ENCODE measurements at regions not wholly inside any gene's neighbourhood (a gene's known extent, or its start where the extent isn't known, plus 50 kb on each side); places are given as distances from the start of the nearest gene placed in this dataset.

- DNase-seq (no peak), ATAC-seq (no peak)
- intact Hi-C loops (cut with micrococcal nuclease) = no loop called here
Measured at GRCh38 chr3:76879959-76880358, 159.9 kb upstream of the ROBO2 start.

DNA sequence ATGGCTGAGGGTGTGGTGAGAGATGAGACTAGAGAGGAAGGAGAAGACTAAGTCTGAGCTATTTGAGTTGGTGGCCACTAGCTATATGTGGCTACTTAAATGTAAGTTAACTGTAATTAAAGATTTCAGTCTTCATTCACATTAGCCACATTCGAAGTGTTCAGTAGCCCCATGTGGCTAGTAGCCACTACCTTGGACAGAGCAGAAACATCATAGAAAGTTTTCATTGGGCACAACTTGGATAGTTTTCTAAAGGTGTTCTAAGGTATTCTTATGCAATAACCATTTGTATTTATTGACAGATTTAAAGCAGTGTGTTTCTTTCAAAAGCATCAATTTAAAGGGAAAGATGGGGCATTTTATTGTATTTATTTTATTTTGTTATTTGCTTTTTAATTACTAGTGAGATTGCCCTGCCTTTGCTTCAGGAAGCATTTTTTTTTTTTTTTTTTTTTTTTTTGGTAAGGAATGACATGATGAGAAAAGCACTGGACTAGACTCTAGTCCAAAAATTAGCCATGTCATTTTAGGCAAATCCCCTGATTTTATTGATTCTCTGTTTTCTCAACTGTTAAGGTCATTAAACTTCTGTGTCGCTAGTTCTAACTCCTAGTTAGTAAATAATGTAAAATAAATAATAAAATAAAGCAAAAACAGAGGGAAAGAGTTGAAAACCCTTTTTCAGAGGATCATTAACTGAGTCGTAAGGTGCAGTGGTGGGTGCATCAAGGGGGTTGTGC is 153.0 kb upstream of the ROBO2 start:
- intact Hi-C loops (cut with micrococcal nuclease) = no loop called here
- ATAC-seq (no peak), DNase-seq (no peak)

GRCh38 chr3:76888856-76889255 is 151.0 kb upstream of the ROBO2 start:
- intact Hi-C loops (cut with micrococcal nuclease) = no loop called here
- ATAC-seq = no peak
- DNase-seq = no peak

GRCh38 chr3:76889911-76890310 is 150.0 kb upstream of the ROBO2 start:
- ATAC-seq = no peak
- DNase-seq = no peak
- intact Hi-C loops (cut with micrococcal nuclease) = no loop called here

DNA sequence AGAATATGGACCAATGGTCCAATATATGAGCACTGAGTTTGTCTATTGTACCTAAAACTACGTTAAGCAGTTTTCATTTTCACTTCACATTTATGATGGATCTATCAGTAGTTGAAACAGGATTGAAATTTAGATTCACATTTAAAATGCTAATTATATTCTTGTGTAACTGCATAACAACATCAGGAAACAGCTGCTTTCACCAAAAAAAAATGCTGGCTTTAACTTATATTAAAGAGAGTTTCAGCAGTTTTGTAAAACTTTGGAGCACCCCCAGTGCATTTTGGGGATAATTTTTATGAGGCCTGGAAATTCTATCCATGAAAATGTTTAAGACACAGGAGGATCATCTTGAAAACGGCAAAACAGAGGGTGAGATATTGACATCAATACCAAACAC is 142.8 kb upstream of the ROBO2 start:
- ATAC-seq (no peak), DNase-seq (no peak)
- intact Hi-C loops (cut with micrococcal nuclease) = no loop called here

DNA sequence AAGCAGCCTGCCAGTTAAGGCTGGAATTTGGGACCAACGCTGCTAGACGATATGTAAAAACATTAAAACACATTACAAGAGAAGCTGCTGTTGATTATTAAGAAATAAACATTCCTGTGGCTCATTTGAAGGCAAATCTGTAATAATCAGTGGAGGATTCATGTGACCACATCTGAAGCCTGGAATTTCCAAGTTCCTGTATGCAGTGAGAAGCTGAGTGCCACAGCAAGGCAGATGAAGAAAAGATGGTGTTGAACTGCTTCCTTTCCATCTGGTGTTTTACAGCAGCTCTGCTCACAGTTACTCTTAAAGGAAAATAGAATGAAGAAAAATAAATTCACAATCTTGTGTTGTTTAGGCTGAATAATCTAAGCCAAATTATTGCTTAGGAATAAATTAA is 139.3 kb upstream of the ROBO2 start:
- intact Hi-C loops (cut with micrococcal nuclease) = no loop called here
- DNase-seq (no peak), ATAC-seq (no peak)

DNA sequence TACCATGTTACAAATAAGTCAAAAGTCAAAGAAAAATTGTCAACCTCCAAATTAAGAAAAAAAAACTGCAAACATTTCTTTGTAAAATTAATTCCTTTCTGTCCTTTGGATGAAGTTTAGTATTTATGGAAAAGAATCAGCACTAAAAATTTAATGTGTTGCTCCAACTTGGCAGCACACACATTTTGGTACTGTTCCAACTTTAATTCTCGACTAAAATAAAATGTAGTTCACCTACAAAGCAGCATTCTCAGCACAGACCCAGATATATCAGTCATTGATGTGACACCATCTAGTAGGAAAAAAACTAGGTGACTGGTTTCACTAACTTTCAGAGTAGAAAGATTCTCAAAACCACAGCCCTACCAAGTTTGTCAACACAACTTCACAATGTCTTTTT is 131.7 kb upstream of the ROBO2 start:
- ATAC-seq = no peak
- intact Hi-C loops (cut with micrococcal nuclease) = no loop called here
- DNase-seq = no peak

DNA sequence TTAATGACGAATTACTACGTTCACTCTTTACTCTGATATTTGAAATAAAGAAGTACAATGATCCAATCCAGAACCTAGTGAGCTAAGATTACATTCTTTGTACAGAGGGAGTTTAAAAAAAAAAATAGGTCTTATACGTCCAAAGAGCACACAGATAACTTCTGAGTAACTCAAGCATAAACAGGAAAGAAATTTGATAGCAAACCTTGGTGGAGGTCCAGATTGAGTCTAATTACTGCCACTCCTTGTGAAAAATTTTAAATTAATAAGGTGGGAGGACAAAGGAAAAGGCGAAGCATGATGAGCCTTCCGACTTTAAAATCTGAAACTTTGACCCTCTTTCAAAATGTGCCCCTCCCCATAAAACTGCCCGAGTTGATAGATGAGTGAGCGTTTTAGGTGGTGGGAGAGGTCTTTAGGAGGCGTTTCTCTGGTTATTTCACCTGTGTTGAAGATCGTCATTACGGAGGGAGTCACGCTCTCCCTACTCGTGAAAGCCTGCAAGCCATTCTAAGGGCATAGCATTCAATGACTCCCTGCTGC is 127.0 kb upstream of the ROBO2 start:
- no peak for DNase-seq
- ATAC-seq = no peak
- intact Hi-C loops (cut with micrococcal nuclease) = no loop called here

DNA sequence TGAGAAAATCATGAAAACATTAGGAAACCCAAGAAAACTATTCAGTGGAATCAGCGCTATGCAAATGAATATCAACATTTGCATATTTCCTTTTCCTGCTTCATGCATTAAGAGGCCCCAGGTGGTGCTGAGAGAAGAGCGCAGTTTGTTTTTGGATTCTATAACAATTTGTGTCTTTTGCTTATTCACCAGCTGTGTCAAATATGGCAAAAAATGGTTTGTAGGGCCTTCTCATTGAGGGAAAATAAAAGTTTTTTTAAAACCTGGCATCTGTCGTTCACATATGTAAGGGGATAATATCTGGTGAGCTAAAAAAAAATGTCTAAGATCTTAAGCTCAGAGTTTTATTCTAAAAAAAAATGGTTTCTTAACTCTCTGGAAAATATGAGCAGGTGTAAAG is 122.5 kb upstream of the ROBO2 start:
- intact Hi-C loops (cut with micrococcal nuclease) = no loop called here
- DNase-seq (no peak), ATAC-seq (no peak)

DNA sequence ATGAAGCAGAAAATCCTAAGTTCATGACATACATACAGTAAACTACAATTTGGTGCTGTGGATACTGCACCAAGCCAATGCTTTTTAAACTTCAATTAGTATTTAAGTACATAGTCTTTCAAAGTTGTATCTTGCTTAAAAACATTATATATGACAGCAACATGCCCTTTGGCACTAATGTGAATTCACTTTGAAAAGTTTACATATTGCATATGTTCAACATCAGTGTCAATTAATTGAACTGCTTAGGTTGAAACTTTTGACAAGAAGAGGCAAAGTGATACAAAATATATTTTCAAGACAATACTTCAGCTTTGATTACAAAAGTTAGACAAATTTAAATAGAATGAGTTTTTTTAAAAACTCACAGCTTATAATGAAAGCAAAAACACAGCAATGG is 119.4 kb upstream of the ROBO2 start:
- ATAC-seq (no peak), DNase-seq (no peak)
- intact Hi-C loops (cut with micrococcal nuclease) = no loop called here

- no peak for ATAC-seq
- DNase-seq = no peak
- intact Hi-C loops (cut with micrococcal nuclease) = no loop called here
Measured at GRCh38 chr3:76923485-76923884, 116.4 kb upstream of the ROBO2 start.

- intact Hi-C loops (cut with micrococcal nuclease) = no loop called here
- DNase-seq = no peak
- no peak for ATAC-seq
Measured at GRCh38 chr3:76930712-76931111, 109.2 kb upstream of the ROBO2 start.

GRCh38 chr3:76933245-76933644 is 106.7 kb upstream of the ROBO2 start:
- DNase-seq (no peak), ATAC-seq (no peak)
- intact Hi-C loops (cut with micrococcal nuclease) = no loop called here

DNA sequence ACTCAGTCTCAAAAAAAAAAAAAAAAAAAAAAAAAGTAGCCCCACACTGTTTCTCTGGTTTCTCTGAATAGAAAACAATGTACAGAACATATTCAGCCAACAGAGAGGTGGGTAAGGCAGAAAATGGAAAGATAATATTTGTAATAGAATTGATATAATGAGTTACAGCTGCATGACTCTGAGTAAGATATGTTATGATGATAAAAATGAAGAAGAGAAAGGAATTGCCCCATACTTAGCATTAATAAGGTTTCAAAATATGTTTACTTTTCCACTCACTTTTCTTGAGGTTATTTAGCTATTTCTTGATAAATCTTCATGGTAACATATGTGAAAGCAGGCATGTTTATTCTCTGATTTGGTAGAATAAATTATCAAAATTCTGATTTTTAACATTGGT is 100.9 kb upstream of the ROBO2 start:
- ATAC-seq (no peak), DNase-seq (no peak)
- intact Hi-C loops (cut with micrococcal nuclease) = no loop called here

DNA sequence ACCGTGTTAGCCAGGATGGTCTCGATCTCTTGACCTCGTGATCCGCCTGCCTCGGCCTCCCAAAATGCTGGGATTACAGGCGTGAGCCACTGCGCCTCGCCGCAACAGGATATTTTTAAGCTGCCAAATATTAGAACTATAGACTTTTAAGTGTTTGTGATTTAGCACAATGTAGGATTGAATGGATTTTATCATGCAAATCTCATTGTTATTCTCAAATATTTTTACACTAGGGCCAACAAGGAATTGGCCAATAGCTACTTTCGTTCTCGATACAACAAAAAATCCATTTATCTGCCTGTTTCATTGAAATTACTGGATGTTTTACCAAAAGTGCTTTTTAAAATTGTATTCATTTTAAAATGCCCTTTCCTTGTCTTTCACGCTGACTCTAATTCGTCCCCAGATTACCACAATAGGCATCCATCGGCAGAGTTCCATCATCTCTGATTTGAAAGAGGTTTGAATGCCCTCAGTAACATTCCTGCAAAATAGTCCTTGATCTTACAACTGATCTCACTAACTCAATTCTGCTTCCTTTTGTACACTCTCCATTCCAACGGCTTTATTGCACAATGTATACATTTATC is 99.6 kb upstream of the ROBO2 start:
- DNase-seq = no peak
- intact Hi-C loops (cut with micrococcal nuclease) = no loop called here
- ATAC-seq = no peak

DNA sequence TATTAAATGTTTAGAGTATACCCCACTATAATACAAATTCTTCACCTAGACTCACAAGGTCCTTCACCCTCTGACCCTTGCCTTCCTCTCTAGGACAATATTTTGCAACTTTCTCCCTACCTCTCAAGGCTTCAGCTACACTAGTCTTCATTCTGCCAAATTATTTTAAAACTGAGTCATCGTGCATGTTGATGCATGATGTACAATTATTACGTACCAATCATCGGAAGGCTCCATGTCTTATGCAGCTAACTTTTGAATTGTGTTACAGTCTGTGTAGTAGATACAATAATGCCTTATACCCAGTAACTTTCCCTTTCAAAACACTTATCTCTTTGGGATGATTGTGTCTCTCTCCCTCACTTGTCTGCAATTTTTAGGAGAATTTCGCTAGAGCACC is 98.5 kb upstream of the ROBO2 start:
- DNase-seq (no peak), ATAC-seq (no peak)
- intact Hi-C loops (cut with micrococcal nuclease) = no loop called here

GRCh38 chr3:76942101-76942500 is 97.8 kb upstream of the ROBO2 start:
- intact Hi-C loops (cut with micrococcal nuclease) = no loop called here
- ATAC-seq (no peak), DNase-seq (no peak)

DNA sequence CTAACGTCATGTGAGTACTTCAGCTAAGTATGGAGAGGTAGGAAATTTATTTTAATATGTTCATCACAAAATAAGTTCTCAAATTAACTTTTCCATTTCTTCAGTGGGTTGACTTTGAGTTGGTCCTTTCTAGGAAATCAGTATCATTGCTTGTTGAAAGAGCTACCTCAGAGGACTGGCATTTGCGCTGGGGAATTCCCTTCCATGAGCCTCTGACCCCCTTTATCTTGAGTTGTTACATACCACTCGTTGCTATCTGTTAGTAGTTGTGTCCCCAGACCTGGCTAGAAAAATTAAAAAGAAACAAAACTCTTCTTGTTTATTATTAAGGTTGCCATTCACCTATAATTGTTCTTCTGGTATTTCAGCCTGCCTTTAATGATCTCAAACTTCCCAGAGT is 96.8 kb upstream of the ROBO2 start:
- ATAC-seq (no peak), DNase-seq (no peak)
- intact Hi-C loops (cut with micrococcal nuclease) = no loop called here

GRCh38 chr3:76943671-76944070 is 96.2 kb upstream of the ROBO2 start:
- no peak for ATAC-seq
- no peak for DNase-seq
- intact Hi-C loops (cut with micrococcal nuclease) = no loop called here

GRCh38 chr3:76949033-76949432 is 90.9 kb upstream of the ROBO2 start:
- ATAC-seq = no peak
- intact Hi-C loops (cut with micrococcal nuclease) = no loop called here

GRCh38 chr3:76949462-76949861 is 90.4 kb upstream of the ROBO2 start:
- no peak for ATAC-seq
- intact Hi-C loops (cut with micrococcal nuclease) = no loop called here
- DNase-seq = no peak

More at GRCh38 chr3:76949033-76949432, 90.9 kb upstream of the ROBO2 start:
- DNase-seq = no peak
